ENCODE measurements at regions not wholly inside any gene's neighbourhood (a gene's known extent, or its start where the extent isn't known, plus 50 kb on each side); places are given as distances from the start of the nearest gene placed in this dataset.

GRCh38 chr7:153541903-153542302, 510.3 kb upstream of the DPP6 start (continued):
- TF ChIP-seq, protein P1, sequence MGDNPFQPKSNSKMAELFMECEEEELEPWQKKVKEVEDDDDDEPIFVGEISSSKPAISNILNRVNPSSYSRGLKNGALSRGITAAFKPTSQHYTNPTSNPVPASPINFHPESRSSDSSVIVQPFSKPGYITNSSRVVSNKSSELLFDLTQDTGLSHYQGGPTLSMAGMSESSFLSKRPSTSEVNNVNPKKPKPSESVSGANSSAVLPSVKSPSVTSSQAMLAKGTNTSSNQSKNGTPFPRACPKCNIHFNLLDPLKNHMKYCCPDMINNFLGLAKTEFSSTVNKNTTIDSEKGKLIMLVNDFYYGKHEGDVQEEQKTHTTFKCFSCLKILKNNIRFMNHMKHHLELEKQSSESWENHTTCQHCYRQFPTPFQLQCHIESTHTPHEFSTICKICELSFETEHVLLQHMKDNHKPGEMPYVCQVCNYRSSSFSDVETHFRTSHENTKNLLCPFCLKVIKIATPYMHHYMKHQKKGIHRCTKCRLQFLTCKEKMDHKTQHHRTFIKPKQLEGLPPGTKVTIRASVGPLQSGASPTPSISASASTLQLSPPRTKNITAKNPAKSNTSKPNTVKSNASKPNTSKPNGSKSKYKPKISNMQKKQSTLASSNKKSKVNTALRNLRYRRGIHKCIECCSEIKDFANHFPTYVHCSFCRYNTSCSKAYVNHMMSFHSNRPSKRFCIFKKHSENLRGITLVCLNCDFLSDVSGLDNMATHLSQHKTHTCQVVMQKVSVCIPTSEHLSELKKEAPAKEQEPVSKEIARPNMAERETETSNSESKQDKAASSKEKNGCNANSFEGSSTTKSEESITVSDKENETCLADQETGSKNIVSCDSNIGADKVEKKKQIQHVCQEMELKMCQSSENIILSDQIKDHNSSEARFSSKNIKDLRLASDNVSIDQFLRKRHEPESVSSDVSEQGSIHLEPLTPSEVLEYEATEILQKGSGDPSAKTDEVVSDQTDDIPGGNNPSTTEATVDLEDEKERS (tag by site-specific recombination; IDR thresholded peaks at IDR 0.05) = no peak
- no peak for TF ChIP-seq WT1 (tag by site-specific recombination; IDR thresholded peaks at IDR 0.05)
- TF ChIP-seq ZNF10 (tag by site-specific recombination; IDR thresholded peaks at IDR 0.05) = no peak
- TF ChIP-seq ZNF426 (tag by site-specific recombination; IDR thresholded peaks at IDR 0.05) = no peak

- Histone ChIP-seq H3K9me3 (ENCODE audit: control insufficient read depth, insufficient read depth, low read depth, low read length) (no peaks in the 10 kb centered on the region), H3K27ac (ENCODE audit: extremely low read depth, low read depth, low read length) (no peak overlapping the region), H3K4me1 (ENCODE audit: control insufficient read depth, insufficient read depth, low read length) (no peaks in the 10 kb centered on the region), H3K36me3 (ENCODE audit: control insufficient read depth in 2 of 2, insufficient read depth in 1 of 2, low read length in 2 of 2) (no peaks in the 10 kb centered on the region), H3K4me3 (ENCODE audit: low read depth, low read length) (no peak overlapping the region)
- POLR2A ChIA-PET = no interaction called here
- TF ChIP-seq PRDM6 (tag by site-specific recombination; IDR thresholded peaks at IDR 0.05) (no peak), ZNF658 (tag by site-specific recombination; IDR thresholded peaks at IDR 0.05) (no peak), ZNF302 (tag by site-specific recombination; IDR thresholded peaks at IDR 0.05; ENCODE audit: low read depth) (no peak), ZNF37A (tag by site-specific recombination; IDR thresholded peaks at IDR 0.05) (no peak), ZNF544 (tag by site-specific recombination; IDR thresholded peaks at IDR 0.05) (no peak), ZNF843 (tag by site-specific recombination; IDR thresholded peaks at IDR 0.05) (no peak), ZNF354C (tag by site-specific recombination; IDR thresholded peaks at IDR 0.05; ENCODE audit: borderline replicate concordance, low read depth) (no peak), EGR2 (tag by site-specific recombination; IDR thresholded peaks at IDR 0.05; ENCODE audit: low read depth) (no peak), ZNF707 (tag by site-specific recombination; IDR thresholded peaks at IDR 0.05) (no peak), ZNF202 (tag by site-specific recombination; IDR thresholded peaks at IDR 0.05; ENCODE audit: borderline replicate concordance) (no peak), ZNF23 (tag by site-specific recombination; IDR thresholded peaks at IDR 0.05; ENCODE audit: borderline replicate concordance) (no peak), GFI1B (tag by site-specific recombination; IDR thresholded peaks at IDR 0.05) (no peak), ZNF830 (tag by site-specific recombination; IDR thresholded peaks at IDR 0.05; ENCODE audit: low read depth) (no peak), ZSCAN16 (tag by site-specific recombination; IDR thresholded peaks at IDR 0.05) (no peak), ZNF548 (tag by site-specific recombination; IDR thresholded peaks at IDR 0.05) (no peak), ZNF416 (tag by site-specific recombination; IDR thresholded peaks at IDR 0.05) (no peak), ZNF221 (tag by site-specific recombination; IDR thresholded peaks at IDR 0.05; ENCODE audit: borderline replicate concordance) (no peak)
- TF ChIP-seq, protein P2, sequence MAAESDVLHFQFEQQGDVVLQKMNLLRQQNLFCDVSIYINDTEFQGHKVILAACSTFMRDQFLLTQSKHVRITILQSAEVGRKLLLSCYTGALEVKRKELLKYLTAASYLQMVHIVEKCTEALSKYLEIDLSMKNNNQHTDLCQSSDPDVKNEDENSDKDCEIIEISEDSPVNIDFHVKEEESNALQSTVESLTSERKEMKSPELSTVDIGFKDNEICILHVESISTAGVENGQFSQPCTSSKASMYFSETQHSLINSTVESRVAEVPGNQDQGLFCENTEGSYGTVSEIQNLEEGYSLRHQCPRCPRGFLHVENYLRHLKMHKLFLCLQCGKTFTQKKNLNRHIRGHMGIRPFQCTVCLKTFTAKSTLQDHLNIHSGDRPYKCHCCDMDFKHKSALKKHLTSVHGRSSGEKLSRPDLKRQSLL (tag by site-specific recombination; IDR thresholded peaks at IDR 0.05) = no peak
- TF ChIP-seq, protein P3, sequence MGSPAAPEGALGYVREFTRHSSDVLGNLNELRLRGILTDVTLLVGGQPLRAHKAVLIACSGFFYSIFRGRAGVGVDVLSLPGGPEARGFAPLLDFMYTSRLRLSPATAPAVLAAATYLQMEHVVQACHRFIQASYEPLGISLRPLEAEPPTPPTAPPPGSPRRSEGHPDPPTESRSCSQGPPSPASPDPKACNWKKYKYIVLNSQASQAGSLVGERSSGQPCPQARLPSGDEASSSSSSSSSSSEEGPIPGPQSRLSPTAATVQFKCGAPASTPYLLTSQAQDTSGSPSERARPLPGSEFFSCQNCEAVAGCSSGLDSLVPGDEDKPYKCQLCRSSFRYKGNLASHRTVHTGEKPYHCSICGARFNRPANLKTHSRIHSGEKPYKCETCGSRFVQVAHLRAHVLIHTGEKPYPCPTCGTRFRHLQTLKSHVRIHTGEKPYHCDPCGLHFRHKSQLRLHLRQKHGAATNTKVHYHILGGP (tag by site-specific recombination; IDR thresholded peaks at IDR 0.05) = no peak
- TF ChIP-seq, protein P4, sequence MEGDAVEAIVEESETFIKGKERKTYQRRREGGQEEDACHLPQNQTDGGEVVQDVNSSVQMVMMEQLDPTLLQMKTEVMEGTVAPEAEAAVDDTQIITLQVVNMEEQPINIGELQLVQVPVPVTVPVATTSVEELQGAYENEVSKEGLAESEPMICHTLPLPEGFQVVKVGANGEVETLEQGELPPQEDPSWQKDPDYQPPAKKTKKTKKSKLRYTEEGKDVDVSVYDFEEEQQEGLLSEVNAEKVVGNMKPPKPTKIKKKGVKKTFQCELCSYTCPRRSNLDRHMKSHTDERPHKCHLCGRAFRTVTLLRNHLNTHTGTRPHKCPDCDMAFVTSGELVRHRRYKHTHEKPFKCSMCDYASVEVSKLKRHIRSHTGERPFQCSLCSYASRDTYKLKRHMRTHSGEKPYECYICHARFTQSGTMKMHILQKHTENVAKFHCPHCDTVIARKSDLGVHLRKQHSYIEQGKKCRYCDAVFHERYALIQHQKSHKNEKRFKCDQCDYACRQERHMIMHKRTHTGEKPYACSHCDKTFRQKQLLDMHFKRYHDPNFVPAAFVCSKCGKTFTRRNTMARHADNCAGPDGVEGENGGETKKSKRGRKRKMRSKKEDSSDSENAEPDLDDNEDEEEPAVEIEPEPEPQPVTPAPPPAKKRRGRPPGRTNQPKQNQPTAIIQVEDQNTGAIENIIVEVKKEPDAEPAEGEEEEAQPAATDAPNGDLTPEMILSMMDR (tag by site-specific recombination; IDR thresholded peaks at IDR 0.05) = no peak
- CTCF ChIA-PET = interaction anchor here (0.6 kb wide), 1 partner anchor 160 kb away, joined by 3 read pairs; no protein-coding TSS in a partner anchor
Measured at GRCh38 chr7:153543232-153543631, 509.0 kb upstream of the DPP6 start.
